Fibroblast of peridontal ligament (primary cell): ENCODE measurements at regions not wholly inside any gene's neighbourhood (a gene's known extent, or its start where the extent isn't known, plus 50 kb on each side); places are given as distances from the start of the nearest gene placed in this dataset.

Experiments used
- DNase-seq: peaks from one replicate; pipeline ENCODE4 v3.0.0-alpha.2; 2010; ENCODE audit errors: extremely low read depth

GRCh38 chr18:61248589-61248988 lies 84.6 kb upstream of the CDH20 start:
- DNase-seq: no peak

- DNase-seq: no peak
Observed at GRCh38 chr18:61256291-61256690, 76.9 kb upstream of the CDH20 start.

- no peak for DNase-seq
Observed at GRCh38 chr18:61261870-61262269, 71.4 kb upstream of the CDH20 start.

- DNase-seq: no peak
Observed at GRCh38 chr18:61272793-61273192, 60.4 kb upstream of the CDH20 start.

- DNase-seq: no peak
Observed at GRCh38 chr18:61273533-61273932, 59.7 kb upstream of the CDH20 start.

- DNase-seq: no peak
Observed at GRCh38 chr18:61274416-61274960, 58.7 kb upstream of the CDH20 start.

GRCh38 chr18:61277808-61278207 lies 55.4 kb upstream of the CDH20 start:
- no peak for DNase-seq

- DNase-seq: no peak
Observed at GRCh38 chr18:61281431-61281830, 51.8 kb upstream of the CDH20 start.

- no peak for DNase-seq
Observed at GRCh38 chr18:61282926-61283325, 50.3 kb upstream of the CDH20 start.
